ENCODE measurements at regions not wholly inside any gene's neighbourhood (a gene's known extent, or its start where the extent isn't known, plus 50 kb on each side); places are given as distances from the start of the nearest gene placed in this dataset.

GRCh38 chr3:28824316-28824715 is 456.6 kb upstream of the RBMS3 start:
- TF ChIP-seq TARDBP (IDR thresholded peaks at IDR 0.05) (no peak), NFRKB (IDR thresholded peaks at IDR 0.05) (no peak), CTBP1 (IDR thresholded peaks at IDR 0.05; ENCODE audit: borderline replicate concordance) (no peak), FOXM1 (IDR thresholded peaks at IDR 0.05; ENCODE audit: borderline replicate concordance) (no peak)

Measured in HEK293T (cell line).